ENCODE measurements at regions not wholly inside any gene's neighbourhood (a gene's known extent, or its start where the extent isn't known, plus 50 kb on each side); places are given as distances from the start of the nearest gene placed in this dataset.

GRCh38 chr17:77830816-77831473 lies 127.6 kb upstream of the TNRC6C start:
- TF ChIP-seq CTCF (IDR thresholded peaks at IDR 0.05; ENCODE audit: low read depth, low read length, missing input control) (no peak), RXRA (IDR thresholded peaks at IDR 0.05) (no peak), REST (IDR thresholded peaks at IDR 0.05) (no peak), GABPA (IDR thresholded peaks at IDR 0.05 in 1 of 2, conservative IDR thresholded peaks at IDR 0.05 in 1 of 2) (no peak), FOXA2 (IDR thresholded peaks at IDR 0.05) (no peak), SP1 (IDR thresholded peaks at IDR 0.05) (no peak), EGR1 (IDR thresholded peaks at IDR 0.05; ENCODE audit: low read depth in 2 of 2) (no peak), ATF3 (IDR thresholded peaks at IDR 0.05) (no peak), MAX (IDR thresholded peaks at IDR 0.05) (no peak), TAF1 (conservative IDR thresholded peaks at IDR 0.05) (no peak)

Measured in liver (tissue), 3 donors.